IPS DF 19.7 (cell line): ENCODE measurements at regions not wholly inside any gene's neighbourhood (a gene's known extent, or its start where the extent isn't known, plus 50 kb on each side); places are given as distances from the start of the nearest gene placed in this dataset.

ENCODE experiments used
- DNase-seq: peaks from one replicate; pipeline ENCODE4 v3.0.0-alpha.2; 2013; ENCODE audit warnings: low read depth, low spot score

- DNase-seq: no peak
These were observed 179.0 kb upstream of the ADO start for GRCh38 chr10:62625484-62625883.

- no peak for DNase-seq
These were observed 178.4 kb upstream of the ADO start for GRCh38 chr10:62626079-62626478.

GRCh38 chr10:62626817-62627216 lies 177.7 kb upstream of the ADO start:
- DNase-seq: no peak

GRCh38 chr10:62627983-62628382 lies 176.5 kb upstream of the ADO start:
- DNase-seq: no peak

- no peak for DNase-seq
These were observed 173.3 kb upstream of the ADO start for GRCh38 chr10:62631241-62631640.

- DNase-seq: no peak
These were observed 172.3 kb upstream of the ADO start for GRCh38 chr10:62632071-62632809.

- DNase-seq: no peak
These were observed 170.5 kb upstream of the ADO start for GRCh38 chr10:62633976-62634375.

- DNase-seq: no peak
These were observed 169.9 kb upstream of the ADO start for GRCh38 chr10:62634576-62634975.

- no peak for DNase-seq
These were observed 169.4 kb upstream of the ADO start for GRCh38 chr10:62635127-62635526.

GRCh38 chr10:62636825-62637248 lies 167.7 kb upstream of the ADO start:
- DNase-seq: no peak

GRCh38 chr10:62637249-62638061 lies 167.1 kb upstream of the ADO start:
- no peak for DNase-seq

- DNase-seq: no peak
These were observed 166.4 kb upstream of the ADO start for GRCh38 chr10:62638062-62638477.

- DNase-seq: no peak
These were observed 165.4 kb upstream of the ADO start for GRCh38 chr10:62639144-62639543.

GRCh38 chr10:62640411-62640810 lies 164.1 kb upstream of the ADO start:
- DNase-seq: no peak

GRCh38 chr10:62643606-62644587 lies 160.6 kb upstream of the ADO start:
- DNase-seq: no peak

- no peak for DNase-seq
These were observed 157.0 kb upstream of the ADO start for GRCh38 chr10:62647375-62648092.

- DNase-seq: no peak
These were observed 155.6 kb upstream of the ADO start for GRCh38 chr10:62648921-62649320.

GRCh38 chr10:62650411-62650810 lies 154.1 kb upstream of the ADO start:
- DNase-seq: no peak

GRCh38 chr10:62651341-62651740 lies 153.2 kb upstream of the ADO start:
- DNase-seq: no peak

GRCh38 chr10:62652114-62652513 lies 152.4 kb upstream of the ADO start:
- no peak for DNase-seq

- DNase-seq: no peak
These were observed 152.0 kb upstream of the ADO start for GRCh38 chr10:62652564-62652963.
